ENCODE measurements at regions not wholly inside any gene's neighbourhood (a gene's known extent, or its start where the extent isn't known, plus 50 kb on each side); places are given as distances from the start of the nearest gene placed in this dataset.
A peak's percentile ranks its signal among the peaks of the same experiment; 100 is the strongest.

GRCh38 chr2:114139542-114139941 lies 249.7 kb downstream of the ACTR3 start:
- no peak for DNase-seq

GRCh38 chr2:114156366-114157056 lies 266.6 kb downstream of the ACTR3 start:
- DNase-seq = no peak

GRCh38 chr2:114157057-114157385 lies 267.1 kb downstream of the ACTR3 start:
- no peak for DNase-seq

GRCh38 chr2:114160263-114160981 lies 270.5 kb downstream of the ACTR3 start:
- no peak for DNase-seq

GRCh38 chr2:114161371-114161770 lies 271.5 kb downstream of the ACTR3 start:
- DNase-seq = no peak

- DNase-seq = no peak
These were observed 274.6 kb upstream of the DPP10 start for GRCh38 chr2:114167799-114168198.

- DNase-seq = peak; percentile 5
These were observed 272.4 kb upstream of the DPP10 start for GRCh38 chr2:114170070-114170469.

GRCh38 chr2:114175507-114175906 lies 266.9 kb upstream of the DPP10 start:
- DNase-seq = no peak

- DNase-seq = no peak
These were observed 256.9 kb upstream of the DPP10 start for GRCh38 chr2:114185501-114185900.

GRCh38 chr2:114192362-114192761 lies 250.1 kb upstream of the DPP10 start:
- DNase-seq = no peak

- DNase-seq = no peak
These were observed 240.7 kb upstream of the DPP10 start for GRCh38 chr2:114201781-114202180.

- DNase-seq = no peak
These were observed 238.8 kb upstream of the DPP10 start for GRCh38 chr2:114203679-114204078.

GRCh38 chr2:114213808-114214207 lies 228.6 kb upstream of the DPP10 start:
- DNase-seq = no peak

- no peak for DNase-seq
These were observed 224.1 kb upstream of the DPP10 start for GRCh38 chr2:114218383-114218782.

- no peak for DNase-seq
These were observed 223.0 kb upstream of the DPP10 start for GRCh38 chr2:114219456-114219855.

GRCh38 chr2:114222344-114222743 lies 220.1 kb upstream of the DPP10 start:
- DNase-seq = no peak

GRCh38 chr2:114231921-114232320 lies 210.5 kb upstream of the DPP10 start:
- no peak for DNase-seq

GRCh38 chr2:114237331-114237730 lies 205.1 kb upstream of the DPP10 start:
- DNase-seq = no peak

- DNase-seq = no peak
These were observed 203.4 kb upstream of the DPP10 start for GRCh38 chr2:114238910-114239559.

- DNase-seq = no peak
These were observed 193.8 kb upstream of the DPP10 start for GRCh38 chr2:114248648-114249047.

GRCh38 chr2:114252713-114253112 lies 189.7 kb upstream of the DPP10 start:
- no peak for DNase-seq

GRCh38 chr2:114254875-114255274 lies 187.6 kb upstream of the DPP10 start:
- no peak for DNase-seq

- no peak for DNase-seq
These were observed 183.1 kb upstream of the DPP10 start for GRCh38 chr2:114259389-114259788.

- no peak for DNase-seq
These were observed 181.1 kb upstream of the DPP10 start for GRCh38 chr2:114261366-114261765.
